ENCODE measurements at regions not wholly inside any gene's neighbourhood (a gene's known extent, or its start where the extent isn't known, plus 50 kb on each side); places are given as distances from the start of the nearest gene placed in this dataset.
"Not testable (repeated sequence)": the region's sequence is repeated elsewhere in the genome, so short reads cannot be mapped to it uniquely, and the experiment has no call there.

DNA sequence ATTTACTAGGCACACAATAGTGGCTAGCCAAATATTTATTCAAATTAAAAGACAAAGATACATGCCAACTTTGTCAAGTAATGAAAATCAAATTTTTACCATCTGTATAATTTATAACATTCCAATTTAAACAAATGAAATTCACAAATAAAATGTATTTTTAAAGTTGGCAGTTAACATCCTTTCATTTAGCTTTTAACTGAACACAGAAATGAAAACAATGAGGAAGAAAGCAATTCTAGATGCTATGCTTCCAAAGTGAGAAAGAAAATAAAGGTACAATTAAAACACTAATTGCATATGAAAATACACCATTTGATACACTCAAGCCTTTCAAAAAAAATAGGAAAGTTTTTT, 123.1 kb downstream of the MPP7 start:
- no peak for DNase-seq
- H3K27ac Mint-ChIP-seq: no peak overlapping the region
- H3K4me3 Mint-ChIP-seq: peak overlapping the region in 1 of 5 donors; percentile 47
- no peaks in the 10 kb centered on the region for H3K27me3 Mint-ChIP-seq (ENCODE audit: low read depth in 3 of 3)
- H3K4me1 Mint-ChIP-seq: peaks cover 21 to 29% of the 10 kb centered on the region in 2 donors
- H3K36me3 Mint-ChIP-seq: peaks cover 0 to 3% (median 0%) of the 10 kb centered on the region in 3 donors
- H3K9me3 Mint-ChIP-seq: no peaks in the 10 kb centered on the region

DNA sequence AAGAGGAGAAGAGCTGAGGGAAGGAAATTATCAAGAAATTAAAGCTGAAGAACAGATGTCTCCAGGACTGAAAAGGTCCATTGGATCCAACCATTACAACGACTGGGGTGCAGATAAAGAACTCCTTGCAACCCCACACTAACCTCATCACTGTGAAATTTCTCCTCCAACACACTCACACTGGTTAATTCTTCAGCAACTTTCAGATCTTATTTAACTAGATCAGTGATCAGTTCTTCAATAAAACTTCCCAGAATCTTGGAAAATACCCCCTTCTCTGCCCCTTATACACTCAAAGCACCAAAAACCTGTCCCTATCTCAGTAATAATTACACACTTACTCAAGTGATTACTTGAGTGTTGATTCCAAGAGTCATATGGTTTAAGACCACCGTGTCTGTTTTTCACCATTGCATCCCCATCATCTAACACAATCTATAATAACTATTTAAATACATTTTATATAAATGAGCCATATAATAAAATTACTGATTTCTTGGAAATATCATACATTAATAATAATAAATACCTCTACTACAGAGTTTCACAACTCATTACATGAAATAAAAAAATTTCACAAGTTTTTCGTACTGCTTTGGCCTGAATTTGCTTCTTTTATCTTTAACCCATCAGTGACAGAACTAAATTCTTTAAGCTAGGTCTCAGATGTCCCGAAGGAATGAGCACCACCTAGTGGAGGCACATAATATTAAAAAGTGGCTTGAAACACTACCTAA, 123.7 kb downstream of the MPP7 start:
- H3K9me3 Mint-ChIP-seq: no peaks in the 10 kb centered on the region
- peaks cover 0 to 3% (median 0%) of the 10 kb centered on the region in 3 donors for H3K36me3 Mint-ChIP-seq
- peak overlapping the region; percentile 84 to 95 (median 91) for H3K27ac Mint-ChIP-seq
- peaks cover 21 to 29% of the 10 kb centered on the region in 2 donors for H3K4me1 Mint-ChIP-seq
- peak overlapping the region; percentile 80 to 91 (median 87) for H3K4me3 Mint-ChIP-seq
- peak; percentile 35 to 50 (median 43) for DNase-seq
- no peaks in the 10 kb centered on the region for H3K27me3 Mint-ChIP-seq (ENCODE audit: low read depth in 3 of 3)

DNA sequence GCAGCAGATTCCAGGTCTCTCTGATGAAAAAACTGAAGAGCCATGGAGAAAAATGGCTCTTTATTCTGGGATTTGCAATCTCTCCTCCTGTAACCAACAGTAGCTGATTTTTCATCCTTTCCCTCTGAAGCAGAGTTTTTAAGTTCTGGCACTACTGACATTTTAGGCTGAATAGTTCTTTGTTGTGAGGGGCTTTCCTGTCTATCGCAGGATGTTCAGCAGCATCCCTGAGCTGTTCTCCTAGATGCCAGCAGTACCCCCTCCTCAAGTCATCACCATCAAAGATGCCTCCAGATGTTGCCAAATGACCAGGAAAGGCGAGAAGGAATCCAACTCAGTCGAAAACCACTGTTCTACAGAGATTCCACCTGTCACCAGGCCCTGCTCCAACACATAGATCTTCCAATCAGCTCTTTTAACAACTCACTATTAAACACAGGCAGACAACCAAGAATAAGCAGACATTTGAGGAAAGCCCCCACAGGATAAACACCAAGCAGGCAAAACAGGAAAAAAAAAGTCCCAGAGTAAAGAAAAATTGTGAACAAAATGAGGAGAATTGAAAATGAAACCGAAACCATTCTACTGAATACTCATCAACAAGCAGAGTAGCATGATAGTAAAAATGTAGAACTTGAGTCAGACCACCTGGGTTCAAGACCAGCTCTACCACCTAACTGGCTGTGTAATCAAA, 124.8 kb downstream of the MPP7 start:
- DNase-seq: peak; percentile 33 to 41 (median 39)

DNA sequence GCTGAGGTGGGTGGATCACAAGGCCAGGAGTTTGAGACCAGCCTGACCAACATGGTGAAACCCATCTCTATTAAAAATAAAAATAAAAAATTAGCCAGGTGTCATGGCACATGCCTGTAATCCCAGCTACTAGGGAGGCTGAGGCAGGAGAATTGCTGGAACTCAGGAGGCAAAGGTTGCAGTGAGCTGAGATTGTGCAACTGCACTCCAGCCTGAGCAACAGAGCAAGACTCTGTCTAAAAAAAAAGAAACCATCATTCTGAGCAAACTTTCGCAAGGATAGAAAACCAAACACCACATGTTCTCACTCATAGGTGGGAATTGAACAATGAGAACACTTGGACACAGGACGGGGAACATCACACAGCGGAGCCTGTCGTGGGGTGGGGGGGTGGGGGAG, 126.4 kb downstream of the MPP7 start:
- not testable (repeated sequence) for H3K27ac Mint-ChIP-seq; H3K36me3 Mint-ChIP-seq; H3K27me3 Mint-ChIP-seq (ENCODE audit: low read depth in 3 of 3); H3K9me3 Mint-ChIP-seq; DNase-seq
- H3K4me1 Mint-ChIP-seq: peaks cover 21 to 29% of the 10 kb centered on the region in 2 donors
- peak overlapping the region in 1 of 5 donors; percentile 24 for H3K4me3 Mint-ChIP-seq

More for the DNA sequence above, 124.8 kb downstream of the MPP7 start:
- no peaks in the 10 kb centered on the region for H3K27me3 Mint-ChIP-seq (ENCODE audit: low read depth in 3 of 3)
- peak overlapping the region; percentile 80 to 91 (median 87) for H3K4me3 Mint-ChIP-seq
- H3K27ac Mint-ChIP-seq: peak overlapping the region; percentile 84 to 95 (median 91)
- peaks cover 0 to 3% (median 0%) of the 10 kb centered on the region in 3 donors for H3K36me3 Mint-ChIP-seq
- H3K4me1 Mint-ChIP-seq: peaks cover 21 to 29% of the 10 kb centered on the region in 2 donors
- H3K9me3 Mint-ChIP-seq: no peaks in the 10 kb centered on the region

DNA sequence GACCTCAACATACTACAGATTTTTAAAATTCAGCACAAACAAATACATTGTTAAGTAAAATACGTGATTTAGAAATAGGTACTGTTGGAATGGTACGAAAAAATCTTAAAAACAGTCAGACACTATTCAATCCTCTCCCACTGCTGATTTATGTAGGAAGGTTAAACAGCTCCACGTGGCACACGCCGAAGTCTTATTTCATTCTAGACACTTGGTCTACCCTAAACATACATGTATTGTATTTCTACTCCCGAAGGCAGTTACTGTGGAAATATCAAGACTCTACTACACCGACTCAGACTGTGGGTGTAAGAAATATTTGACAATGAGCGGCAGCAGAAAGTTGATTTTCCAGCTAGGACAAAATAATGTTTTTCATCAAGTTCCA, 130.6 kb downstream of the MPP7 start:
- no peaks in the 10 kb centered on the region for H3K9me3 Mint-ChIP-seq
- no peak overlapping the region for H3K4me3 Mint-ChIP-seq
- DNase-seq: no peak
- H3K36me3 Mint-ChIP-seq: no peaks in the 10 kb centered on the region
- peaks cover 0 to 4% (median 3%) of the 10 kb centered on the region in 3 donors for H3K27me3 Mint-ChIP-seq (ENCODE audit: low read depth in 3 of 3)
- no peak overlapping the region for H3K27ac Mint-ChIP-seq
- H3K4me1 Mint-ChIP-seq: peaks cover 21 to 24% of the 10 kb centered on the region in 2 donors

DNA sequence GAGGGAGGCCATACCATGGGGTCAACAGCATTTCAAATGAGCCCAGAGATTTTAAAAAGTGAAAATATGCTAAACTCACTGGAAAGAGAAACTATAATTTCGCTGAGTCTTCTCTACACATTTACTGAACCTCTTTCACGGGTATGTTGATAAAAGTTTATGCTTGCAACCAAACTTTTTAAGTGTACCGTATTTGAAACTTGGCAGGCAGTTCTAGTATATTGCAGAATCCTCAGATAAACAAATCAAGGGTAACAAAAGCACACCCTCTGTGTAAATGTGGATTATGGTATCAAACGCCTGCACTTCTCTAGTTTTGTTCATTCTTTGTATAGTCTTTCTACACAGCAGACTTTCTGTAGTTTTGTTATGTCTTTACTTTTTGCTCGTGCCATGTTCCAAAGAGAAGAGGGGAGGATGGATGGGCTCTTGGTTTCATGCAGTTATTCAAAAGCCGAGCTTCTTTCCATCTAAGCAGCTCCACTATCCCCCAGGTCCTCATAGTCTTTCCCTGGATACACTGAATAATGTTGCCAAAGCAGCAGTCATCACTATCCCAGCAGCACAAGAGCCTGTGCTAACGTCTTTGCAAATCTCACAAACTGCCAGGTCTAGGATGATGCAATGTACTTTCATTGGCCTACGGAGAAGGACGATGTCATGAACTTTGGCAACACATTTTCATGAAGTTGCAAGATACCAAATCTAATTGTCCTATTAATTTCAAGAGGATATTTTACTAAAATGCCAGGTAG, 131.2 kb downstream of the MPP7 start:
- Mint-ChIP-seq H3K27me3 (ENCODE audit: low read depth in 3 of 3) (peaks cover 0 to 4% (median 3%) of the 10 kb centered on the region in 3 donors), H3K4me3 (no peak overlapping the region), H3K4me1 (peaks cover 22 to 24% of the 10 kb centered on the region in 2 donors), H3K27ac (no peak overlapping the region), H3K9me3 (no peaks in the 10 kb centered on the region), H3K36me3 (no peaks in the 10 kb centered on the region)
- DNase-seq: no peak

GRCh38 chr10:28169525-28169924, 133.3 kb downstream of the MPP7 start:
- H3K36me3 Mint-ChIP-seq: no peaks in the 10 kb centered on the region
- peaks cover 19 to 20% of the 10 kb centered on the region in 2 donors for H3K4me1 Mint-ChIP-seq
- H3K27ac Mint-ChIP-seq: peak overlapping the region in 1 of 6 donors; percentile 21
- DNase-seq: peak in 1 of 3 donors; percentile 5
- peaks cover 0 to 4% (median 3%) of the 10 kb centered on the region in 3 donors for H3K27me3 Mint-ChIP-seq (ENCODE audit: low read depth in 3 of 3)
- no peak overlapping the region for H3K4me3 Mint-ChIP-seq
- H3K9me3 Mint-ChIP-seq: no peaks in the 10 kb centered on the region

GRCh38 chr10:28160866-28161405, 141.9 kb downstream of the MPP7 start:
- DNase-seq: no peak
- Mint-ChIP-seq H3K27ac (no peak overlapping the region), H3K4me1 (peaks cover 5% of the 10 kb centered on the region in 2 donors), H3K36me3 (peaks cover 0 to 7% (median 4%) of the 10 kb centered on the region in 3 donors), H3K4me3 (no peak overlapping the region), H3K9me3 (no peaks in the 10 kb centered on the region), H3K27me3 (ENCODE audit: low read depth in 3 of 3) (no peaks in the 10 kb centered on the region)

DNA sequence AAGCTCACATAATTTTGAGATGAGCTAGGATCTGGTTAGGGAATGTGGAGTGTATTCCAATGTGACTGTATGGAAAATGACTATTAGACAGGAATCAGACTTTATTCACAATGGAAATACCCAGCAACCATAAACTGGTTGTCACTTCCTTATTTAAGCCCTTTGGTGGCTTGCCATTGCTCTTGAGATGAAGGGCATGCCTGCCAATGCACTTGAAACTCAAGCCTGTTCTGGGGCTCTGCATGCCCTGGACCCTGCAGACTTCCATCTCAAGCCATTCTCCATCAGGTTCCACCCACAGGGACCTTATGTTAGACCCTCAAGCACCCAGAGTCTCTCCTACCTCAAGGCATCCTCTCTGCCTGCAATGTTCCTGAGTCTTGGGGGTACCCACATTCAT, 145.5 kb downstream of the MPP7 start:
- H3K27me3 Mint-ChIP-seq (ENCODE audit: low read depth in 3 of 3): peaks cover 0 to 2% (median 0%) of the 10 kb centered on the region in 3 donors
- peaks cover 3 to 5% of the 10 kb centered on the region in 2 donors for H3K4me1 Mint-ChIP-seq
- no peaks in the 10 kb centered on the region for H3K9me3 Mint-ChIP-seq
- peaks cover 0 to 4% (median 0%) of the 10 kb centered on the region in 3 donors for H3K36me3 Mint-ChIP-seq
- no peak overlapping the region for H3K4me3 Mint-ChIP-seq
- DNase-seq: no peak
- H3K27ac Mint-ChIP-seq: no peak overlapping the region

- no peak overlapping the region for H3K4me3 Mint-ChIP-seq
- H3K4me1 Mint-ChIP-seq: peaks cover 4 to 9% of the 10 kb centered on the region in 2 donors
- no peak for DNase-seq
- peaks cover 0 to 2% (median 2%) of the 10 kb centered on the region in 3 donors for H3K27me3 Mint-ChIP-seq (ENCODE audit: low read depth in 3 of 3)
- no peak overlapping the region for H3K27ac Mint-ChIP-seq
- H3K36me3 Mint-ChIP-seq: peaks cover 0 to 4% (median 0%) of the 10 kb centered on the region in 3 donors
- no peaks in the 10 kb centered on the region for H3K9me3 Mint-ChIP-seq
Measured at GRCh38 chr10:28155726-28156125, 147.1 kb downstream of the MPP7 start.

DNA sequence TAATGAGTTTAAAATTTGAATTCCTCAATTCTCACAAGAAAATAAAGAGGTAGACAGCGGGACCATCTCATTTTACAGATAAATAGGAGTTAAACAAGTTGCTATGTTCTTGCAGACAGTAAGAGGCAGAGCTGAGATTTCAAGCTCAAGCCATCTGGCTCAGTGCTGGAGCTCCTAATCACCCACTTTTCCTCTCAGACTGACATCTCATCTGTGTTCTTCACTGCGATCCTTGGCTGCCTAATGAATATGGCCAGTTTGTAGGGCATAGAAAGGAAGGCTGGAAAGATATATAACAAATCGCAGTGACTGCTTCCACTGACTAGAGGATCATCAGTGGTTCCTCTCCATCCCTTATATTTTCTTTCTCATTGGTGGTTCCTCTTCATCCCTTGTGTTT, 151.2 kb downstream of the MPP7 start:
- Mint-ChIP-seq H3K9me3 (no peaks in the 10 kb centered on the region), H3K27me3 (ENCODE audit: low read depth in 3 of 3) (peaks cover 0 to 2% (median 2%) of the 10 kb centered on the region in 3 donors), H3K27ac (no peak overlapping the region), H3K4me3 (no peak overlapping the region), H3K4me1 (peaks cover 1 to 4% of the 10 kb centered on the region in 2 donors), H3K36me3 (peaks cover 4 to 19% (median 10%) of the 10 kb centered on the region in 3 donors)
- no peak for DNase-seq

DNA sequence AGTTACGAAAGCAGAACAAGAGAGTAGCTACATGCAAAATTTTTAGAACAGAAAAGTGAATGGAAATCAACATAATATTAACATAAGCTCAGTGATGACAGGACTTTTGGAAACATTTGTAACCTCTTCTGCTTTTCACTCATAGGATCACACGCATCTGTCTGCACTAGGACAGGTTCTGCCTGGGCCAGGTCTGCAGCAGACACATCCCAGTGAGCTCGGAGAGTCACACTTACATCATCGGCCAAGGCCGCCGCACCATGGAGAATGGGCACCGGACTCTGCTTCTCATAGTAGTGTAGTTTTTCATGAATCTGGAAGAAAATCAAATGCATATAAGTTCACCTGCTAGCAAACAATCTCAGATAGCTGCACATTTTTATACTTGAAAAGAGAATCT, 150.9 kb upstream of the ODAD2 start:
- DNase-seq: no peak
- peaks cover 0 to 2% (median 2%) of the 10 kb centered on the region in 3 donors for H3K27me3 Mint-ChIP-seq (ENCODE audit: low read depth in 3 of 3)
- H3K9me3 Mint-ChIP-seq: no peaks in the 10 kb centered on the region
- peaks cover 1 to 4% of the 10 kb centered on the region in 2 donors for H3K4me1 Mint-ChIP-seq
- no peak overlapping the region for H3K27ac Mint-ChIP-seq
- H3K36me3 Mint-ChIP-seq: peaks cover 4 to 22% (median 15%) of the 10 kb centered on the region in 3 donors
- H3K4me3 Mint-ChIP-seq: no peak overlapping the region

- peaks cover 0 to 2% (median 0%) of the 10 kb centered on the region in 3 donors for H3K27me3 Mint-ChIP-seq (ENCODE audit: low read depth in 3 of 3)
- H3K27ac Mint-ChIP-seq: no peak overlapping the region
- H3K9me3 Mint-ChIP-seq: no peaks in the 10 kb centered on the region
- H3K4me3 Mint-ChIP-seq: no peak overlapping the region
- peaks cover 4 to 24% (median 20%) of the 10 kb centered on the region in 3 donors for H3K36me3 Mint-ChIP-seq
- peaks cover 1 to 4% of the 10 kb centered on the region in 2 donors for H3K4me1 Mint-ChIP-seq
- DNase-seq: no peak
Measured at GRCh38 chr10:28147706-28148105, 148.8 kb upstream of the ODAD2 start.

Measured in immature natural killer cell (primary cell).